Inflammatory macrophage (primary cell): ENCODE measurements at regions not wholly inside any gene's neighbourhood (a gene's known extent, or its start where the extent isn't known, plus 50 kb on each side); places are given as distances from the start of the nearest gene placed in this dataset.

Experiments
- DNase-seq, 2 donors: peaks; one replicate each; pipeline ENCODE4 v3.0.0-alpha.2; 2020 to 2022

DNA sequence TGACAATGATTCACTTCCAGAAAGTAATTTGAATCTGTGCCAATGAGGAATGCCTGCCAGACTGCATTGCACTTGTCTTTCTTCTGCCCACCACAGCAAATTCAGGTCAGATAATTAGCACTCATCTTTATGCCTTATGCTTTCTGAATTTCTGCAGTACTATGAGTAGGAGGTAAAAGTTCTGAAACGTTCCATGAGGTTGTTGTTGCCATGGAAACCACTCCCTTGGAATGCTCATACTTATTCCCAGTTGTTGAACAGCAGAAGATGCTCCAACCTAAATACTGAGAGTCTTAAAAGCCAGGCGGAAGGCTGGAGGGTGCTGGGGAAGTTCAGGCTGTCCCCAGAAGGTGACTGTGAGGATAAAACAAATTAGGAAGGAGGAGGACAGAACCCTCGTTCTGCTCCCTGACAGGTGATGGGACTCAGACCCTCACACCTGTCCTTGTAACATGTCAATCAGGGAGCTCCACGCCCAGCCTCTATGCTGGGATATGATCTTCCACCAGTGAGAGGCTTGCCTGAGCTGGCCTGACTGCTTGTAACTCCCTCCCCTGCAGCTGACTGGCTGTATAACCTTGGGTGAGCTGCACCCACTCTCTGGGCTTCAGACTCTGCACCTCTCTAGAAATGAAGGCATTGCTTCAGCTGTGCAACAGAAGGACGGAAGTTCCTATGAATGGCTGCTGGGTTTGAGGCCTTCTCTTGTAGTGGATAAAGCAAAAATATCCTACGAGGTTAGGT, 554.3 kb upstream of the MGMT start:
- no peak for DNase-seq

DNA sequence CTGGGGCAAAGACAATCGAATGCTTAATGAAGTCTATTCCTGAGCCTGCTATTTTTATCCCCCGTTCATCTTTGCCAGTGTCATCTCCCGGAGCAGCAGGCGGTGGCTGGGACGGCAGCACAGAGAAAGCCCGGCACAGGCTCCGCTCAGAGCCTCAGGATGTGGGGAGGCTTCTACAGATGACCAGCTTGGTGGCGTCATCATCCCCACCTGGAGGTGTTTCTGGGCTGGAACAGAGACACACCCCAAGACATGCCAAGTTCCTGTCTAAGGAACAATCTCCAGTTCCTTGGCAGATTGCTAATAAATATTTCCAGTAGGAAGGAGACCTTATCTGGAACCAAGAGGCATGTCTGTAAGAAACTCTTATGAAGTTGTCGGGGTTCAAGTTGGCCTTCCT, 552.4 kb upstream of the MGMT start:
- no peak for DNase-seq

- DNase-seq = no peak
Observed at GRCh38 chr10:128915630-128916029, 551.4 kb upstream of the MGMT start.

DNA sequence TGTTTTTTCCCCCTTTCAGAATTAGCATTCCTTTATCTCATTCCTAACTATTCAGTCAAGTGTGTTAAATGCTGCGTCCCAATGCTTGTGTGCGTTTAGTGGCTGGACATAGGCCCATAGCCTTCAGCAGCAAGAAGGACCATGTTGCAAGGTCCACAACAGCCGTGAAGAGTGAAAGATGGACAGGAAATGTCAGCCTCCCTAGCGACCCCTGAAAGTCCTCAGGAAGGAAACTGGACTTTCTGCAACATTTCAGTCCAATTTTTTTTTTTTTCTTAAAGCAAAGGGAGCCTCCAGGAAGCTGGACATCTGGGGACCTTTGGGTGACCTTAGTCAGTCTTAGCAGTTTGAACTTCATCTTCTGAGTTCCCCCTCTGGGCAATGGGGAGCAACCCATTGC, 550.7 kb upstream of the MGMT start:
- DNase-seq = no peak

DNA sequence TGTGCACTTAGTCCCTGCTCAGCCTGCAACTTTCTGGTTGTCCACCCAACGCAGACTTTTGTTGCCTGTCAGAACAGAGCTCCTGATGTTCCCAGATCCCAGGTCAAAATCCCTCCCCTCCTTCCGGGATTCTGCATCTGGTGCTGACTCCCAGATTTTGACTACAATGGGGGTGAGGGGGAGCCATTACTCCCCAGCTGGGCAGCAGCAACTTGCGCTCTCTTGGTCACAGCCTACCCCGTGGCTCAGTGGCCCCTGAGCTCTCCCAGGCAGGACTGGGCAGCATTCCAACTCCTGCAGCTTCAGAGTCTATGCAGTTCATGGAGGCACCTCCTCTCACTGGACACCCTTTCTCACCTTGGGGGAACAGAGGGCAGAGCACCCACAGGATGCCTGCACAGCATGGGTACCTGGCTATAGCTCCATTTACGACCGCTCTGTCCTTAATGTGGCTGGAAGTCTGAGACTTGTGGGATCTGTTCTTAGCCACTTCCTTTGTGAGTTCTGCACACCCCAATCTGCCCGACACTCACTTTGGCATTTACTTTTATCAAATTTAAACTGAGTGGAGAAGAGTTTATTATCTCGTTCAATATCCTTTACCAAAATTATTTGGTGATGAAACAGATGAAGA, 545.5 kb upstream of the MGMT start:
- DNase-seq = no peak

DNA sequence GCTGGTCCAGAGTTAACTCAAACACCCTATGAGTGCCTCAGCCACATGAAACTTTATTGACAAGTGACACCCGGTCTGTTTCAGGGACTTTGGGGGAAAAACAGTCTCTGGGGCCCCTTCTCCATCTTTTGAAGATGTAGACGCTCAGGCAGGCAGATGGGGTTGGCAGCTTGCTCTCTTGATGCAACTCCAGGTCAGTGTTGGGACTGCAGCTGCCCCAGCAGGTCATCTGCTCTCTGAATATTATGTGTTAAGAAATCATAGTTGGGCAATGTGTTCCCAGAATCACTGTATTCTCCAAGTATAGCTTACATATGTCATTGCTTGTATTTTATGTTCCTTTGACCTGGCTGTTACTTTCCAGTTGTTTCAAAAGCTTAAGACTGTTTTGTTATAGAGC, 544.9 kb upstream of the MGMT start:
- DNase-seq = no peak

- DNase-seq = no peak
Observed at GRCh38 chr10:128922619-128923196, 544.3 kb upstream of the MGMT start.

- no peak for DNase-seq
Observed at GRCh38 chr10:128924918-128925317, 542.1 kb upstream of the MGMT start.

DNA sequence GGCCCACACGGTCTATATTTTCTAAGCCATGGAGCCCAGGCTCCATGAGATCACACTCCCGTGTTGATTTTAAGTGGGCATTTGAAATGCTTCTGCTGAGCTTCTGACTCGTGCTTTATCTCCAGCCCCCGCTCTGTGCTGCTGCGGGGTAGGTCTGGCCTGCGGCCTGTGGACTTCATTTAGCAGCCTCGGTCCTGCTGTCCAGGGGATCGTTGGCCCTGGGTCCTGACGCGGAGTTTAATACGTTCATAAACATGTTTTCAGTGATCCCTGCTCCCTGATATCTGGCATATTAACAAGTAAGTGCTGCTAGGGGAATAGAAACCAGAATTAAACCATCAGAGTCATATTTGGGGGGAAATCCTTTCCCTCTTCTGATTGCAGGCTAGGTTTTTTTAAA, 540.3 kb upstream of the MGMT start:
- DNase-seq = no peak

GRCh38 chr10:128927497-128928161, 539.4 kb upstream of the MGMT start:
- DNase-seq = no peak

- no peak for DNase-seq
Observed at GRCh38 chr10:128928231-128928836, 538.7 kb upstream of the MGMT start.

- no peak for DNase-seq
Observed at GRCh38 chr10:128929131-128929530, 537.9 kb upstream of the MGMT start.

DNA sequence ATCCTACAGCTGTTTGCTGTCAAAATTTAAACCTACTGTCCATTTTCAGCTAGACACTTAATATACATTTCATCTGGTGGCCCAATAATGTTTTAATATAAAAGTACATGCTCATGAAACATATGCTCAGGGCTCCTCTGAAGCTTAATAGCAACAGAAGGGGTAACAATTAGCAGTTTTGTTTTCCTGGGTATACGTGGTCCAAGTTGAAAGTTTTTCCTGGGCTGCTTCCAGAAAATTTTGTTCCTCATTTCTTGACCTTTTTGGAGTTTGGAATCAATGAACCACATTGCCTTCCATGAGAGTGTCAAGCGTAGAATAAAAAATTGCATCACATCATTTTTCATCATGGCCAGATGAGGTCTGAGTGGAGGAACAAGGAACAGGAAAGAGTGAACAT, 537.3 kb upstream of the MGMT start:
- no peak for DNase-seq

DNA sequence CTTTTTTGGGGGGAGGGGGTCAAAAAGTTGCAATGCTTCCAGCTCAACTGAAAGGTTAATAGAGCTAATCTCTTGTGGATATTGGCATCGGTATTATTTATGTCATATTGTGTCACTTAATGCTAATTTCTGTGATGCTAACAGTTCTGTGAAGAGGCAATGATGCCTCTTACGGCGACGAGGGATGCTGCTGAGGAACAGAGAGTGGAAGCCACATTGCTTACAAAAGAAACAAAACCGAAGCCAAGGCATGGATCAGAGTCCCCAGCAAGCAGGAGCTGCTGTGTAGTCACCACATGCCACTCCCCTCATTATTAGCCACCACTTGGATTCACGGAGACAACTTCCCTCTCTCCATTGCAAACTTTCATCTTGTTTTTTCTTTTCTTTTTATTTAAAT, 536.5 kb upstream of the MGMT start:
- no peak for DNase-seq

DNA sequence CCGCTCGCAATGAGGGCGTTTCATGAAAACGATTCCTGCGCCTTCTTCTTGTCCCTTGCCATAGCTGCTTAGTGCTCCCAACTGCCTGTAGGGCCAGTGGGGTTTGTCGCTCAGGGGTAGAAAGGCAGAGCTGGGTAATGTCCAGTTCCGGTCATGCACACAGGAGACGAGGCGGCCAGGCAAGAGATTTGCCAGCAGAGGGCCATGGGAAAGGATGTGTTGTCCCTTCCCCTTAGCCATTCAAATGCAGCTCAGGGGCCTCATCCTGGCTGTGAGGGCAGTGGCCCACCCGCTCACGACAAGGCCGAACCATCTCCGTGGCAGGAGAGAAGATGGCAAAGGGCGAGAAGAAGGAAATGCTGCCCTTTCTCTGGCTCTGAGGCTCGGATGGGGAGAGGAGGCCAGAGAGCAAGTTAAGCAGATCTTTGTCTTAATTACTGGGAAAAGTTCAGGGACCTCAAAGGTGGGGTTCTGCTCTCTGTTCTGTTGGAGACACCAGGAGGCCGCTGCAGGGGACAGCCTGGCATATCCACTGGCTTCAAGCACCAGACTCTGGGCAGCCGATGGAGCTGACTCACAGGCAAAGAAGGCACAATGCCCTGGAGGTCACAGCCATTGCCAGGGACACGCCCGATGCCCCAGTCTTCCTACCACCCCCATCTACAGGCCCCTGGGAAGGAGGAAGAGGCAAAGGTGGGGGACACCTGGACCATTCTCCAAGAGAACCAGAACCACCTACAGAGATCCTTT, 534.8 kb upstream of the MGMT start:
- DNase-seq = no peak

GRCh38 chr10:128934492-128934891, 532.5 kb upstream of the MGMT start:
- no peak for DNase-seq

GRCh38 chr10:128936392-128936791, 530.6 kb upstream of the MGMT start:
- DNase-seq = no peak

DNA sequence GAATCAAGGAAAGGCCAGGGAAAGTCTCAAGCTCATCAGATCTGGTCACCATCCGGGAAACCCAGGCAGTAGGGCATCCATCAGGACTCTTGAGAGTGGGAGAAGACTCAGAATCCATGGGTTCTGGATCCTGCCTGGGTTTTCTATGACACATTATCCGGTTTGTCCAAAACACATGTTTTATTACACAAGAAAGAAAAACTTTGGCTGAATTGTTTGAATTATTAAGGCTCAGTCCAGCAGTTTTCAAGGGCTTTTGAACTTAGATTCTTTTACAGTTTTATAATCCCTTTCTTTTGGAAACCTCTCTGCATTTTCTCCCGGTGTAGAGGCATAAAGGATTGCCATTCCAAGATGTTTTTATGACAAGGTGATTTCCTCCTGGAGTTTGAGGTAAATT, 528.5 kb upstream of the MGMT start:
- DNase-seq = no peak

DNA sequence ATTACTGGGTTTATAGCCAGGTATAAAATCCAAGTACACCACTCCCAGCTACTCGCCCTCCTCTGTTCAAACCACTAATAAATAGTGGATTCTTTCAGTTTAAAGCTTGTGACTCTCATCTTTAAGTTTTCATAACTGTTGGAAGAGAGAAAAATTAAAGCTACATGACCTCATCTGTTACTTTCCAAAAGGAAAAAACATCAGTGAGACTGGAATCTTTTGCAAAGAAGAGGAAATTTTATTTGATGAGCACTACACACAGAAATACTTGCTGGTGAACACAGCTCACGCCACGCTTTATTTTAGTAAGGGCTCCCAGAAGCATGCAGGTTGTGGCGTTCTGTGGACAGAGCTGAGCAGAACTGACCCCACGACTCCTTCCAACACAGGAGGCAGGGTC, 527.0 kb upstream of the MGMT start:
- no peak for DNase-seq

- DNase-seq = no peak
Observed at GRCh38 chr10:128943111-128943510, 523.9 kb upstream of the MGMT start.

GRCh38 chr10:128945398-128945797, 521.6 kb upstream of the MGMT start:
- DNase-seq = no peak

DNA sequence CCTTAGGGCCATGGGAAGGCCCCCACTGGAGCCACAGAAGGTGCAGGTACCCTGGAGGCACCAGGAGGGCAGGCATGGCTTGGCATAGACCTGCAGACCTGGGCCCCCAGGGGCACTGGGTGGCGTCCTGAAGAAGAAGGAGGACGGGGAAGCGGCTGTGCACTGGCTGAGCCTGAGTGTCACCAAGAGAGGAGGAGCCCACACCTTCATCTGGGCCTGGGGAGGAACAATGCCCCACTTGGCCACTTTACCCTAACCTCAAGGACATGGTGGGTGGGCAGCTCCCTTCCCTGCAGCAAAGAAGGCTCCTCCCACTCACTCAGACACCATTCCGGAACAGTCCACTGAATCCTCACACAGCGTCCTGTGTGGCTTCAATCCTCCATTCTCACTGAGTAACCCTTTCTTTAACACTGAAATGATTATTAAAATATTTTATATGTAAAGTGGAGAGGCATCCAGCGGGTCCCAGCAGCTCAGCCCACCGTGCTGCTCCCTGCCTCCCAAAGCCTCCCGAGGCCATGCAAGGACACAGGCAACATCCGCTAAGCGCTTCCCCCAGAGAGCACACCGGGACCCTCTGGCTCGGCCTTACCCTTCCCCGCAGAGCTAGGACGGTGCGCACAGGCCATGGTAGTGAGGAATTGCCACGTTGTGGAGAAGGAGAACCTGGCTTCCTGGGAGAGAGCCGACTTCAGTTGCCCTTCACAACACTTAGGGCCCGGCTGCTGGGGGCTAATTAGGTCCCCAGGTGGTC, 516.7 kb upstream of the MGMT start:
- DNase-seq = no peak
